Retina (tissue), 1 donor: ENCODE measurements at regions not wholly inside any gene's neighbourhood (a gene's known extent, or its start where the extent isn't known, plus 50 kb on each side); places are given as distances from the start of the nearest gene placed in this dataset.

ENCODE experiments used
- DNase-seq: peaks from one replicate; pipeline ENCODE4 v3.0.0-alpha.2; 2016

DNA sequence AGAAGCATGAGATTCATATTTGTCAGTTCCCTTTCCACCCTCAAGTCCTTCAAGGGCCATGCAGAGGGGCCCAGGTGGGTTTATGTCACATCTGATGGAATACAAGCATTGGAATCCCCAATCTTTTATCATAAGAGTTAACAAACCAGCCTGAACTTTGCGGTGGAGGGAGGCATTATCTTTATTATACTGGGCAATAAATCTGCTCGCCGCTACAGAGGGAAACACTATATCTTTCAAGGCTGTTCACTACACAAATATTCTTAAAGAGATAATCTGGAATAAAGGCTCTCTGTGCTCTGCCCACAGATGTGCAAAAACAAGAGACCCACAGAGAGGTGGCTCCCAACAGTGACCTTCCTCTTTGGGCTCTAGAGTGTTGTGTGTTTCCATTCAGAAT, 153.6 kb upstream of the PLEKHA5 start:
- DNase-seq: no peak

DNA sequence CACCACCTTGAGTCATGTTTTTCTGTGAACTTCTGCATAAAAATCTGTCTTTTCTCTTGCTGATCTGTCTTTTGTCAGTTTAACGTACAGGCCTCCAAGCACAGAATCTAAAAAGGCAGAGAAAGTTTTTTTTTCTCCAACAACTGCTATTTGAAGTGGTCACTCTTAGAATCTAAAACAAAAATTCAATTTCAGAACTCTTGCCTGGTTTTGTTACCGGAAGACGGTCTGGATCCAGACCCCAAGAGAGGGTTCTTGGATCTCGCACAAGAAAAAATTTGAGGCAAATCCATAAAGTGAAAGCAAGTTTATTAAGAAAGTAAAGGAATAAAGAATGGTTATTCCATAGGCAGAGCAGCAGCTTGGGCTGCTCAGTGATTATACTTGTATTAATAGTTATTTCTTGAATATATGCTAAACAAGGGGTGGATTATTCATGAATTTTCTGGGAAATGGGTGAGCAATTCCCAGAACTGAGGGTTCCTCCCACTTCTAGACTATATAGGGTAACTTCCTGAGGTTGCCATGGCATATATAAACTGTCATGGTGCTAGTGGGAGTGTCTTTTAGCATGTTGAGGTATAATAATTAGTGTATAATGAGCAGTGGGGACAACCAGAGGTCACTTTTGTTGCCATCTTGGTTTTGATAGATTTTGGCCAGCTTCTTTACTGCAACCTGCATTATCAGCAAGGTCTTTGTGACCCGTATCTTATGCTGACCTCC, 150.0 kb upstream of the PLEKHA5 start:
- no peak for DNase-seq

DNA sequence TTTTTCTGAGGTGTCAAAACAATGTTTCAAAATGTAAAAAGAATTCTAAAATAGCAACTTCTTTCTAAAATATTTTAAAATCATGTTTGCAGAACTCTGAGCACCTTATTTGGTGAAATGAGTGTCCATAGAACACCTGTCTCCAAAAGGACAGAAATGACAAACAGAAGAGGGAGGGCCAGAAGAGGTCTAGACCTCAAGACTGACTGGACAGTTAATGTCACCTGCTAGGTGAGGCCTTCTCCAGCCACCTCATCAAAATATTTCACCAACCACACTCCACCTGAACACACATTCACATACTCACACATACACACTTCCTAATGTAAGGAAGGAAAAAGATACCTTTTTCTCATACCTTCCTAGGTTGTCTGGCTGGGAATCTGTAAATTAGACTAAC, 147.8 kb upstream of the PLEKHA5 start:
- DNase-seq: no peak

DNA sequence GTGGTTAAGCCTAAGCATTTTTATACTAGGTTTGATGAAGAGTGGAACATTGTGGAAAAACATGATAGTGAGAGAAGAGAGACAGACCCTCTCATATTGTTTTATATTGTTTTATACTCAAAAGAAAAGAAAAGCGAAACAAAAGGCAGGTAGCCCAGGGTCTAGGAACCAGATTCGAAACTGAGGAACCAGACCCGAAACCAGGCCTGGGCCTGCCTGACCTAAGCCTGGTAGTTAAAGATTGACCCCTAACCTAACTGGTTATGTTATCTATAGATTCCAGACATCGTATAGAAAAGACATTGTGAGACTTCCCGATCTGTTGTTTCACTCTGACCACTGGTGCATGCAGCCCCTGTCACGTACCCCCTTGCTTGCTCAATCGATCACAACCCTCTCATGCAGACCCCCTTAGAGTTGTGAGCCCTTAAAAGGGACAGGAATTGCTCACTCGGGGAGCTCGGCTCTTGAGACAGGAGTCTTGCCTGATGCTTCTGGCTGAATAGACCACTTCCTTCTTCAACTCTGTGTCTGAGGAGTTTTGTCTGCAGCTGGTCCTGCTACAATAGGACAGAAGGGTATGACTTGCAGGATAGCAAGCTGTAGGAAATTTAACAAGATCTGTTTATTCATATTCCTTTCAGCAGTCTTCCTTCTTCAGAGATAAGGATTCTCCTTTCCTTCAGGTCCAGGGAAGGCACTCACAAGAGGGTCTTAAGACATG, 147.1 kb upstream of the PLEKHA5 start:
- no peak for DNase-seq

DNA sequence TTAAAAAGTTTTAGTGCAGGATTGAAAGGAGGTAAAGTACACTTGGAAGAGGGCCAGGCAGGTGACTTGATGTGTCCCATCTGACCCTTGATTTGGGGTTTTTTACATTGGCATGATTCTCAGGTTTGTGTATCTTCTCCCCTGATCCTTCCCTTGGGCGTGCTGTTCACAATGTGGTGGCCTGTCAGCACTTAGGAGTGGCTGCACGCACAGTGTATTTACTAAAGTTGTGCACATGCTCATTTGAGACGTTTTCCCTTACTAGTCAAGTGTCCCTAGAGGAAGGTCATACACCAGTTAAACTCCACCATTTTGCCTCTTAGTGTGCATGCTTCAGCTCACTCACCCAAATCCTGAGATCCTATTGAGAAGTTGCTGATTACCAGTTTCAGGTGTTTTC, 145.7 kb upstream of the PLEKHA5 start:
- no peak for DNase-seq

DNA sequence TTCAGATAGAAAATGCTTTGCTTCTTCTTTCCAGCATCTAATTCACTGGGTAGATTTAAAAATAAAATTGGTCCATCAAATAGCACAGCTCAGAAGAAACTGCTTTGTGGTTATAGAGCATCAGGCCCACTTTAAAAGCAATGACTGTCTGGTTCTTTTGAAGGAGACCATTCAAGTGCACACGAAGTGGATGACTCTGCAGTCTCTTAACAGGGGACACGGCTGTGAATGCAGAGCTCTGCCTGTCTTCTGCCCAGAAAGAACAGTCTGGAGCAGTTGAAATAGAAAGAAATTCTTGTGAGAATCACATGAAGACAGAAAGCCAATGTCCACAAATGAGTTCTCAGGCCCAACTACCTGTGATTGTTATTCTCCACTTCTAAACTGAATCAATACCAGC, 138.7 kb upstream of the PLEKHA5 start:
- no peak for DNase-seq

DNA sequence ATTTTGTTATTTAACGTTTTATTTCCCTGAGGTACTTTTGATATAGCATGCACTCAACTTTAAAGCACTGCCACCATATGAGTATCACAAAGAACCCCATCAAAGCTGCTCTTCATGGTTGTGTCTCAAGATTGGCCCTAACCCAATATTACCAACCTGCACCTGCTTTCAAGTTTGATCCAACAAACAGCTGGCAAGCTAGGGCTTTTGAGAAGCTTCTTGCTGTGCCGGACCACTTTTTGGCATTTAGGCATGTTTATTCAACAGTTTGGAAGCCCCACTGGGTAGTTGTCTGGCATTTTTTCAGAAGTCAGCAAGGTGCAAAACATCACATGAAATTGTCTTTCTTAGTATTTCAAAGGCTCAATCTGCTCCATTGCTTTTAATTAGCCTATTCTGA, 137.2 kb upstream of the PLEKHA5 start:
- no peak for DNase-seq

DNA sequence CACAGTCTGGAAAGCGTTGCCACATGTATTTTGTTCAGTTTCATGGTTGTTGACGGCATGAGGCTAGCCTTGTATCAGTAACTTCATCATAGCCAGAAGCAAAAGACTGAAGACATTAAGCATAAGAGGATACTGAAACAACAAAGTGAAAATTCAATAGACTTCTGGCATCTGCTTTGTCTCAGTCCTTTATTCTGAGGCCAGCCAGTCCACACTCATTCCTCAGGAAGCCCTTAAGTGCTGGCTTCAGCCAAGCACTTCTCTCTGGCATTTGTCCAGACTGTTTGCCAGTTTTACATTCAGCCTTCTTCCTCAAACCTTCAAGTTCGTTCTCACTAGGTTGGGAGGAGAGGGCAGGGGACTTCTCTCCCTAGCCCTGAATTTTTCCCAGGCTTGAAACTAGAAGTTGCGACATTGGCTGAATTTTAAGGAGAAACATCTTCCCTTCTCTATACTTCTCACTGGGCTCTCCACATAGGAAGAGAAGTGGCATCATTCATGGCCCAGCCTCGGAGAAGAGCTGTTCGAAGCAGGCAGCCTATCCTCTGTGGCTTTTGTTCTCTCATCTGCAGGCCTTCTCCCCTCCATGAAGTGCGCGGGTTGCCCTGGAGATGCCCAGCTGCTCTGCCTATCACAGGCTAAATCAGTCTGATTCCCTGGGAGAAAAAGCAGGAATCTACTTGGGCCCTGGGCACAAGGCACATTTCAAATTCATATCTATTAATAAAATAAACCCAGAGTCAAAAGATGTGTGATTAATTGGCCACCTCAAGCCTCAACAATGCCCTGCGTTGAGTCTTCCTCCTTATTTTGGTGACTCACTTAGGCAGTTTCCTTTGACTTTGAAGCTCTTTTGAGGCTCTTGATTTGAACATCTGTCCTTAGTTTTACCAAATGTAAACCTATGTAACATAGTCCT, 130.9 kb upstream of the PLEKHA5 start:
- no peak for DNase-seq

DNA sequence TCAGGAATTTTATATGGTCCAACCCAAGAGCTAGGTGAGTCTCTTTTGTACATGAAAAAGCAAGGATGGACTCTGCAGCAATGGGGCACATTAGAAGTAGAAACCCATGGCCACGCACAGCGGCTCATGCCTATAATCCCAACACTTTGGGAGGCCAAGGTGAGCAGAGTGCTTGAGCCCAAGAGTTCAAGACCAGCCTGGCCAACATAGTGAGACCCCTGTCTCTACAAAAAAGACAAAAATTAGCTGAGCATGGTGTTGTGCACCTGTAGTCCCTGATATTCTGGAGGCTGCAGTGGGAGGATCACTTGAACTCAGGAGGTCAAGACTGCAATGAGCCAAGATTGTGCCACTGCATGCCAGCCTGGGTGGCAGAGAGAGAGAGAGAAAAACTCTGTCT, 128.7 kb upstream of the PLEKHA5 start:
- no peak for DNase-seq

DNA sequence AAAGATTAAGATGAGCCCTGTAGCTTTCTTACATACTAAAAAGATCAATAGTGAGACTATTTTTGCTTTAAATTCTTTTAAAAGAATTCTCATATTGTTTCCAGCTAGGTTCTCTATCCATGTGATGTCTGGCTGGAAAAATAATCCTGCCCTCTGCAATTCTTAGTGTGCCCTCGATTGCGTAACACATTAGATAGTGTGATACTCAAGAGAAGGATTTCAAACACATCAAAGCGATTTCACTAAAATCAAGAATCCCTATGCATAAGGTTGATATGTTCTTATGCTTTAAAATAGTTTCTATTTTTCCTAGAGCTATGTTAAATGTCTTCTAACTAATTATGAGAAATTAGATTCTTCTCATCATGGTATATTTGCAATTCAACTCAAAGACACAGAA, 127.3 kb upstream of the PLEKHA5 start:
- no peak for DNase-seq

DNA sequence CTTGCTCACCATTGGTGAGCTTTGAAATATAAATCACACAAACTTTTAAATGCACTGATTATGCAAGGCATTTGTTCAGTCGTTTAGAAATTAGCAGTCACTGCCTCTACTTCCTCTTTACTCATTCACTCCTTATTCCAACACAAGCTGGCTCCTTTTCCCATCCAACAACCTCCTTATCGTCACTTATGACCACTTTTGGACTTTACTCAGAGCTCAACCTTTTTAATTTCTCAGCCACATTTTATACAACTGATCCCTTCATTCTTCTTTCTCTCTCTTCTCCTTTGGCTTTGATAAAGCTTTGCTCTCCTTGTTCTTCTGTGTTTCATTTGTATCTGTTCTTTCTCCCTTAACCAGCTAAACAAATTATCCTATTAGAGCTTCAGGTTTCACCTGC, 126.4 kb upstream of the PLEKHA5 start:
- DNase-seq: no peak

DNA sequence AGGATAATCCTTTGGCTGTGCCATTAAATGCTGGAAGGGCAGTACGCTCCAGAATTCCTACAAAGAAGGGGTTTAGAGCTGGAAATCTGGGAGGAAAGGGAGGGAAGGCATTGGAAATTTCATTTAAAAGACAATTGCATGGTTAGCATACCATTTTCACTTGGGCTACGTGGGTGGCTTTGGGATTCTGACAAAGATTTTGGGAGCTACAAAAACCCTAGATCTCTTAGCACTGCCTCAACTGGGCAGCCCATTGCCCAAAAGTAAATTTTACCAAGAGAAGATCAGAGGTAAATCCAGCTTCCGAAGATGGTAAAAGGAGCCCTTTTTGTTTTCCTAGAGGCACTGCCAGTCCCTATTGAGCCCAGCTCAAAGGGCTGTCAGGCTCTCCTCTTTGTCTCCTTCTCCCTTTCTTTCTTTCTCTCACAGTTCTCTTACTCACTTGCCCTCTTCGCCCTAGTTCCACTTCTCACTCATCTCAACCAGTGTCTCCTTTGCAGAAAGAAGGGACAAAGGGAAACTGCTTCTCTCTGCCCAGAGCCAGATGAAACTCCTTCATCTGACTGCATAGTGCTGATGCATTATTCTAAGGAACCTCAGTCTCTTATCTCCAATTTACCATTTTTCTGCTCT, 125.4 kb upstream of the PLEKHA5 start:
- no peak for DNase-seq

DNA sequence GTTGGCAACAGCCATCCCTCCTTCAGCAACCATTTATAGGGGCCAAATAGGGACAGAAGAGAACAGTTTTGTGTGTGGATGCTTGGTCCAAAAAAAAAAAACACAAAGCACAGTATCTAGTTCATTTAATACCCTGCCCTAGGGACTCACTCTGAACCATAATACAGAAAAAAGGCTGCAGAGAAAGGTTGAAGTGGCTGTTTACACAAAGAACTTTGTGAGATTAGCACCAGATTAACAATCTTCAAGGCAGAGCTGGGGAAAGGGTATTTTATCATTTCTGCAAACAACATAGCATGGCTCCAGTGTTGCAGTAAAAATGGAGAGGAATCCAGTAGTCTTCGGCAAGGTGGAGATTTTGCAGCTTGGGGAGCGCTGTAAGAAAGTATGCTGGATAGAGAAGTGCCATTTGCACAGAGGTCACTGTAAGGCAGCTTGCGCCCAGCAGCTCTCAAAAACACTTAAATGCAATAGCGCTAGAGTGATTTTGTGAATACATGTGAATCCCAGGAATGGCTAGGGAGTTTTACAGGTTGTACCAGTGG, 124.2 kb upstream of the PLEKHA5 start:
- DNase-seq: no peak

DNA sequence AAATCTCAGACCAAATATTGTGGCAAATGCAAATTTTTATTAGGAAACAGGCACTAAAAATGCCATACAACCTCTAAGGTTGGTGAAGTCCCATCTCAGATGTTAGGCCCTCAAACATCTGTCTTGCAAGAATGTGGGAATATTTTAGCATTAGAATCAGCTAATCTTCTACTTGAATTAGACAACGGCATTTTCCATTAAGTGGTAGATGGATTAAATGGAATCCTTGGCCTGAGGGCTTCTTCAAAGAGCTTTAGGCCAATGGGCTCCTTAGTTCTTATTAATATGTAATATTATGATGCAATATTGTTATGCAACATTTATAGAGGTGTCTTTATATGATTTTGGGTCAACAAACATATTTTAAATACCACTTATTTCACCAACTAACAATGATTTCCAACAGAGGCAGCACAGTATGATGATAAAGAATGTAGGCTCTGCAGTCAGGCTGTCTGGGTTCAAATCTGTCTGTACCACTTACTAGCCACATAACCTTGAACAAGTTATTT, 122.9 kb upstream of the PLEKHA5 start:
- no peak for DNase-seq

DNA sequence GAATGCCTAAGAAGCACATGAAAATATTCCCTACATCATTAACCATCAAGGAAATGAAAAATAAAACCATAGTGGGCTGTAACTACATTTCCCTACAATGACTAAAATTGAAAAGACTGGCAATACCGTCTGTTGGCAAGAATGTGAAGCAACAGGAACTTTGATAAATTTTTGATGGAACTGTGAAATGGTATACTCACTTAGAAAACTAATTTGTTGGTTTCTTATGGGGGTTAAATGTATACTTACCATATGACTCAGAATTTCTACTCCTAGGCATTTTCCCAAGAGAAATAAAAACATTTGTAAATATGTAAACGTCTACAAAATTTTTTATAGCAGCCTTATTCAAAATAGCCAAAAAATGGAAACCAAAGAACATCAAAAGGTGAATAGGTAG, 121.4 kb upstream of the PLEKHA5 start:
- DNase-seq: no peak

DNA sequence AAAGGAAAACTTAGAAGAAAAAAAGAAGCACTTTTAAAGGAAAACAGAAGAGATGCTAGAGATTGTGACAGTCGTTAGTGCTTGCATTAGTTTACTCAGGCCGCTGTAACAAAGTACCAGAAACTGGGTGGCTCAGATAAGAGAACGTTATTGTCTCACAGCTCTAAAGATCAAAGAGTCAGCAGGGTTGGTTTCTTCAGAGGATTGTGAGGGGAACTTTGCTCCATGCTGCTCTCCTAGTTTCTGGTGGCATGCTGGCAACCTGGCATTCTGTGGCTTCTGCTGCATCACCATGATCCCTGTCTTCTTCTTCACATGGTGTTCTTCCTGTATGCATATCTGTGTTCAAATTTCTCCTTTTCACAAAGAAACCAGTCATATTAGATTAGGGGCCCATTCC, 119.4 kb upstream of the PLEKHA5 start:
- no peak for DNase-seq

DNA sequence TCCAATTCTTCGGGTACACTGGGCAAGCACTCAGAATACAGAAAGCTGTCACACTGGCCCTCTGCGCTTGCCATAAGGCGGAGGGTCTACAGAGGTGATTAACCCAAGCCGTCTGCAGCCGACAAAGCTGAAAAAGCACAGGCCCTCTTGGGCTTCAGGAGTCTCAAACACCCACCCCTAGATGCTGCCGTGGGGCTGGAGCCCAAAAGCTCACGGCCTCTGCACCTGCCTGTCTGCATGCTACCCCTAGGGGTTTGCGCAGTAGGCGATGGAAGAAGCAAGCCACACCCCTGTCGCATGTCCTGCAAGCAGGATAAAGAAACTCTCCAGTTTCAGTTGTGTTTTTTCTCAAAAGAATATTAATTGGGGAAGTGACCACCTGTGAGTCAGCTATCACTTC, 118.8 kb upstream of the PLEKHA5 start:
- no peak for DNase-seq

DNA sequence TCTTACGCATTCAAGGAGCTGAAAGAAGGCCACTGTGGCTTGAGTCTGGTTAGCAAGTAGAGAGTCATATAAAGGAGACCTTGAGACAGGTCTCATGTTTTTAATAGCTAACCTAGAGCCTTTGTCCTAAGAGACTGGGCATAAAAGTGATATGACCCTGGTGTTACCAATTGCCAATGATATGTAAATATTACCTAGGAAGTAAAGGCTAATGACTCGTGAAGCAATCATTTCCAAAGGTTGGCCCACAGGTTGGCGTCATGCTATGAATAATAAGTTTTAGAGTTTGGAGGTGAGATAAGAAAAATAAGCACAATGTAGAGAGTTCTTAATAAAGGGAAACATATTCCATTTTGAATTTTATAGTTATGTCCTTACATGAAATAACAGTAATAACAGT, 116.6 kb upstream of the PLEKHA5 start:
- DNase-seq: no peak

DNA sequence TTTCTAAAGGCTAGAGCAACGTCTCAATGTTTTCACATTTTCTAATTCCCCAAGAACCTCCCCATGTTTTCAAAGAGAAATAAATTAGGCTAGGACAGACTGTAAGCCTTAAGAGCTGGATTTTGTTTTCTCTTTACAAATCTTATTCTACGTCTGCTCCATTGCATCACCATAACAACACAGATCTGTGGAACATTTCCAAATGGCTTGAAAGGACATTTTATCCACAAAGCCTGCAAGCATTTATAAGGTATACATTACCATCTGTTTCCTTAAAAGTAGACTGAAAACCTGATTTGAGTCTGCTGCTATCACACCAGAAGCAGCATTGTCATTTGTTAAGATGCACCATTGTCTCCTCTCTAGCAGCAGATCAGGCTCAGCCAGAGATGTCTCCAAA, 115.3 kb upstream of the PLEKHA5 start:
- DNase-seq: no peak

DNA sequence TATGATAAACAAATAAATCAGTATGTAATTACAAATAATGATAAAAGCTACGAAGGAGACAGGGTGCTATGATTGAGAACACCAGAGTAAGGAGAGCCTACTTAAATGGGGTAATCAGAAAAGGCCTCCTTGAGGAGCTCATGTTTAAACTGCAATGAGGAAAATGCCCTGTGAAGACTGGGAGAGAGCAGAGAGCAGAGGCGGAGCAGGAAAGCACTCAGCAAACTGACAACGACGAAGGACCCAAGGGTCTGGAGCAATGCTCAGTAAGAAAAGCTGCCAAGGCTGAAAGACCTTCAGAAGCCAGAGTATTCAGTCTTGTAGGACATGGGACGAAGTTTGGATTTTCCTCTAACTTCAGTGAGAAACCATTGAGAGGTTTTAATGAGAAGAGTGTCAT, 114.2 kb upstream of the PLEKHA5 start:
- DNase-seq: no peak

DNA sequence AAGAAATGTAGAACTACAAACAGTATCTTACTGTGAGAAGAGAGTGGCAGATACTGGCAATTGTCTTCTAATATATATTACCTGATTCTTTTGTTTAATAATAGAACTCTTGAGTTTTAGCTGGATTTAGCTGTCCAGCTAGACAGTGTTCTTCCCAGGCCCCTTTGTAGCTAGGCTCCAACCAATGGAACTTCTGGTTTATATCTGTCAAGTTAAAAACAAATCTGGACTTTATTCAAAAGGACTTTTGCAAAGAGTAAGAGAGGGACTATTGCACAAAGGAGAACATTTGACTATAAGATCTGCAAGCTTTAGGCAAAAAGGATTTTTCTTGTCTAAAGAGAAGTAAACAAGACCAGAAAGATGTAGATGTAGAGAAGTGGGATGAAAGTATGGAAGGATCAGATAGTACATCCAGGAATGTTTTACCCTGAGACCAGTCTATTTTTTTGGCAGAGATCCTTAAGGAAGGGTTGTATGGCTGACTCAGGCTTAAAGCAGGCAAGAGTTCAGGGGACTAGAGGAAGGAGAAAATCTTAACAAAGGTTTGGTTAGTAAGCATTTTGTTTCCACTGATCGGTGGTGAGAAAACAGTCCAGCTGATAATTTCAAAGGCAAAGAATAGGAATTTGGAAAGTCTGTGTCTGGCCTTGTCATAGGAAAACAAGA, 111.1 kb upstream of the PLEKHA5 start:
- no peak for DNase-seq

DNA sequence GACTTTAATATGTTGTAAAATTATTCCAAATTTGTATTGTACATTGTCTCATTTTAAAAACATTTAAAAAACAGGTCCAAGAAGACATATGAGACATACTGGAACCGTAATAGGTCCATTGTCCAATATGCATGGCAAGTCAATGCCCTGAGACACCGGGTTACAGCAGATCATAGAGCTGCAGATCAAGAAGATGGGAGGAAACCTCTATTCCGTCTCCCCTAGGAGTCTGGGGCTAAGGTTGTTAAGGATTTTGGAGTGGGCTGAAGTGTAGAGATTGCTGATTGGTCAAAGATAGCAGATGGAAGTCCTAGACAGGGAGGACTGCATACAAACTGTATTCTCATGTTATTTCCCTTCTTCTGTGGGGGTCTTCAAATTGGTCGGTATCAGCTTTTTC, 108.3 kb upstream of the PLEKHA5 start:
- DNase-seq: no peak
